ENCODE measurements at regions not wholly inside any gene's neighbourhood (a gene's known extent, or its start where the extent isn't known, plus 50 kb on each side); places are given as distances from the start of the nearest gene placed in this dataset.

DNA sequence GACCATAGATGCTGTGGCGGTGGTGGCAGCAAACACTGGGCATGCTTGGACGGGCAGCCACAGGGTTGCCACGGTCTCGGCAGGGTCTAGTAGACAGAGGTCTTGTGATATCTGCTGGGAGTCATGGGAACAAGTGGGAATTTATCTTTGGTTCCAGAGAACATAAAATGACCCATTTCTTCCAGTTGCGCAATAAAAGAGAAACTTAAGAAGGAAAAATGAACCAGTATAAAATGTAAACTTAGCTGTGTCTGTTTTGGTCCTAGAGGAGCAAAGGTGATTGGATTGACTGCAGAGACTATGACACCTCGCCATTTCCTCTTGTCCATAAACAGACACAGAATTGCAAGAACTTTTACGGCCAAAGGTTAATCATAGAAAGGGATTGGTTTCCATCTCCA is 132.6 kb upstream of the RBBP8 start:
- TF ChIP-seq, protein P1, sequence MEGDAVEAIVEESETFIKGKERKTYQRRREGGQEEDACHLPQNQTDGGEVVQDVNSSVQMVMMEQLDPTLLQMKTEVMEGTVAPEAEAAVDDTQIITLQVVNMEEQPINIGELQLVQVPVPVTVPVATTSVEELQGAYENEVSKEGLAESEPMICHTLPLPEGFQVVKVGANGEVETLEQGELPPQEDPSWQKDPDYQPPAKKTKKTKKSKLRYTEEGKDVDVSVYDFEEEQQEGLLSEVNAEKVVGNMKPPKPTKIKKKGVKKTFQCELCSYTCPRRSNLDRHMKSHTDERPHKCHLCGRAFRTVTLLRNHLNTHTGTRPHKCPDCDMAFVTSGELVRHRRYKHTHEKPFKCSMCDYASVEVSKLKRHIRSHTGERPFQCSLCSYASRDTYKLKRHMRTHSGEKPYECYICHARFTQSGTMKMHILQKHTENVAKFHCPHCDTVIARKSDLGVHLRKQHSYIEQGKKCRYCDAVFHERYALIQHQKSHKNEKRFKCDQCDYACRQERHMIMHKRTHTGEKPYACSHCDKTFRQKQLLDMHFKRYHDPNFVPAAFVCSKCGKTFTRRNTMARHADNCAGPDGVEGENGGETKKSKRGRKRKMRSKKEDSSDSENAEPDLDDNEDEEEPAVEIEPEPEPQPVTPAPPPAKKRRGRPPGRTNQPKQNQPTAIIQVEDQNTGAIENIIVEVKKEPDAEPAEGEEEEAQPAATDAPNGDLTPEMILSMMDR (IDR thresholded peaks at IDR 0.05), result no peak
- TF ChIP-seq POLR2AphosphoS5 (IDR thresholded peaks at IDR 0.05) (no peak), POLR2A (IDR thresholded peaks at IDR 0.05) (no peak)

Measured in prostate gland (tissue), 2 donors.